ENCODE measurements at regions not wholly inside any gene's neighbourhood (a gene's known extent, or its start where the extent isn't known, plus 50 kb on each side); places are given as distances from the start of the nearest gene placed in this dataset.

- ATAC-seq (ENCODE audit: poor library complexity) = no peak
- Histone ChIP-seq H3K4me1 (ENCODE audit: insufficient read depth, low read length) (peaks cover 21% of the 10 kb centered on the region), H3K9me3 (ENCODE audit: control insufficient read depth in 1 of 2, insufficient read depth in 1 of 2, low read length in 2 of 2) (no peaks in the 10 kb centered on the region), H3K27me3 (ENCODE audit: control insufficient read depth in 1 of 2, insufficient read depth in 2 of 2, low read length in 2 of 2) (no peaks in the 10 kb centered on the region), H3K27ac (ENCODE audit: low read depth in 1 of 2, low read length in 2 of 2) (no peak overlapping the region), H3K4me3 (ENCODE audit: low read length) (no peak overlapping the region), H3K36me3 (ENCODE audit: insufficient read depth, low read length) (no peaks in the 10 kb centered on the region)
- no peak overlapping the region for H3K4me3 Mint-ChIP-seq
- intact Hi-C loops (cut with DNase I, micrococcal nuclease) = loop anchor here in 1 of 2 experiments (10.0 kb wide), 1 partner anchor 325 kb away; no protein-coding TSS in a partner anchor
- no peaks in the 10 kb centered on the region for H3K27me3 Mint-ChIP-seq
- no peaks in the 10 kb centered on the region for H3K9me3 Mint-ChIP-seq
- POLR2A ChIA-PET = no interaction called here
- CTCF ChIA-PET = no interaction called here
- no peak for TF ChIP-seq CTCF (IDR thresholded peaks at IDR 0.05)
- no peaks in the 10 kb centered on the region for H3K36me3 Mint-ChIP-seq (ENCODE audit: low read depth)
- no peak for DNase-seq
- no peak overlapping the region for H3K27ac Mint-ChIP-seq
- peaks cover 17% of the 10 kb centered on the region for H3K4me1 Mint-ChIP-seq (ENCODE audit: low read depth)
Measured at GRCh38 chrX:40479777-40480318, 100.9 kb upstream of the ATP6AP2 start.

- Mint-ChIP-seq H3K27ac (no peak overlapping the region), H3K36me3 (ENCODE audit: low read depth) (no peaks in the 10 kb centered on the region), H3K9me3 (no peaks in the 10 kb centered on the region), H3K4me3 (no peak overlapping the region), H3K27me3 (no peaks in the 10 kb centered on the region), H3K4me1 (ENCODE audit: low read depth) (peaks cover 17% of the 10 kb centered on the region)
- Histone ChIP-seq H3K27ac (ENCODE audit: low read depth in 1 of 2, low read length in 2 of 2) (no peak overlapping the region), H3K27me3 (ENCODE audit: control insufficient read depth in 1 of 2, insufficient read depth in 2 of 2, low read length in 2 of 2) (no peaks in the 10 kb centered on the region), H3K9me3 (ENCODE audit: control insufficient read depth in 1 of 2, insufficient read depth in 1 of 2, low read length in 2 of 2) (no peaks in the 10 kb centered on the region), H3K4me1 (ENCODE audit: insufficient read depth, low read length) (peaks cover 25% of the 10 kb centered on the region), H3K36me3 (ENCODE audit: insufficient read depth, low read length) (no peaks in the 10 kb centered on the region), H3K4me3 (ENCODE audit: low read length) (no peak overlapping the region)
- ATAC-seq (ENCODE audit: poor library complexity) (no peak), DNase-seq (no peak)
- ChIA-PET CTCF (interaction anchor here (1.3 kb wide), 1 partner anchor 9 kb away, joined by 3 read pairs; no protein-coding TSS in a partner anchor), POLR2A (no interaction called here)
- intact Hi-C loops (cut with DNase I, micrococcal nuclease) = loop anchor here in 1 of 2 experiments (10.0 kb wide), 1 partner anchor 324 kb away; no protein-coding TSS in a partner anchor
- TF ChIP-seq CTCF (IDR thresholded peaks at IDR 0.05) = no peak
Measured at GRCh38 chrX:40478474-40479065, 102.2 kb upstream of the ATP6AP2 start.

- POLR2A ChIA-PET = interaction anchor here (1.0 kb wide), 1 partner anchor 623 kb away, joined by 4 read pairs; no protein-coding TSS in a partner anchor
- CTCF ChIA-PET = no interaction called here
Measured at GRCh38 chrX:40476958-40477357, 103.8 kb upstream of the ATP6AP2 start.

More at GRCh38 chrX:40476958-40477357, 103.8 kb upstream of the ATP6AP2 start:
- no peaks in the 10 kb centered on the region for H3K9me3 Mint-ChIP-seq
- no peak overlapping the region for H3K27ac Mint-ChIP-seq
- no peak overlapping the region for H3K4me3 Mint-ChIP-seq
- ATAC-seq (ENCODE audit: poor library complexity) (no peak), DNase-seq (peak in 3 of 14 experiments; percentile 13 to 19 (median 18))
- H3K36me3 ChIP-seq (ENCODE audit: insufficient read depth, low read length) = no peaks in the 10 kb centered on the region
- H3K27ac ChIP-seq (ENCODE audit: low read depth in 1 of 2, low read length in 2 of 2) = no peak overlapping the region
- peaks cover 28% of the 10 kb centered on the region for H3K4me1 Mint-ChIP-seq (ENCODE audit: low read depth)
- no peak for TF ChIP-seq CTCF (IDR thresholded peaks at IDR 0.05)
- H3K4me3 ChIP-seq (ENCODE audit: low read length) = no peak overlapping the region
- no peaks in the 10 kb centered on the region for H3K9me3 ChIP-seq (ENCODE audit: control insufficient read depth in 1 of 2, insufficient read depth in 1 of 2, low read length in 2 of 2)
- H3K27me3 Mint-ChIP-seq = no peaks in the 10 kb centered on the region
- H3K27me3 ChIP-seq (ENCODE audit: control insufficient read depth in 1 of 2, insufficient read depth in 2 of 2, low read length in 2 of 2) = no peaks in the 10 kb centered on the region
- H3K4me1 ChIP-seq (ENCODE audit: insufficient read depth, low read length) = peaks cover 30% of the 10 kb centered on the region
- intact Hi-C loops (cut with DNase I, micrococcal nuclease) = loop anchor here in 1 of 2 experiments (10.0 kb wide), 1 partner anchor 322 kb away; no protein-coding TSS in a partner anchor
- no peaks in the 10 kb centered on the region for H3K36me3 Mint-ChIP-seq (ENCODE audit: low read depth)
